Kidney (tissue), 13 donors: ENCODE measurements at regions not wholly inside any gene's neighbourhood (a gene's known extent, or its start where the extent isn't known, plus 50 kb on each side); places are given as distances from the start of the nearest gene placed in this dataset.
A peak's percentile ranks its signal among the peaks of the same experiment; 100 is the strongest.

Experiments
- DNase-seq, 5 donors: peaks; one replicate each; pipeline ENCODE4 v3.0.0-alpha.2; 2013 to 2020
- FAIRE-seq: peaks from 2 replicates; lab custom pipeline; 2012; peaks lifted over from hg19 to GRCh38; lab: Jason Lieb, UNC
- H3K27ac ChIP-seq, 2 donors: one replicate each; pipeline ENCODE4 v1.7.0; 2013; ENCODE audit warnings: low read depth in 2 of 2, low read length in 2 of 2, inconsistent platforms in 1 of 2
- H3K27me3 ChIP-seq: one replicate; pipeline ENCODE4 v1.7.1; 2013; ENCODE audit warnings: low read length, inconsistent platforms; ENCODE audit not compliant: control insufficient read depth, insufficient read depth
- H3K36me3 ChIP-seq, 3 donors: one replicate each; pipeline versions ENCODE4 v1.7.0 to v1.7.1; 2013; ENCODE audit warnings: low read length in 3 of 3, control low read depth in 1 of 3, inconsistent platforms in 1 of 3; ENCODE audit not compliant: insufficient read depth in 3 of 3, control insufficient read depth in 2 of 3
- H3K4me1 ChIP-seq, 3 donors: one replicate each; pipeline versions ENCODE4 v1.7.0 to v1.7.1; 2013; ENCODE audit warnings: low read length in 3 of 3, inconsistent platforms in 1 of 3, low read depth in 1 of 3; ENCODE audit not compliant: control insufficient read depth in 2 of 3, insufficient read depth in 2 of 3
- H3K4me3 ChIP-seq, 3 donors: one replicate each; pipeline versions ENCODE4 v1.7.0 to v1.8.1; 2013; ENCODE audit warnings: low read length in 3 of 3, control low read depth in 1 of 3, inconsistent platforms in 1 of 3
- H3K9ac ChIP-seq, 3 donors: one replicate each; pipeline versions ENCODE4 v1.7.0 to v1.7.1; 2013; ENCODE audit warnings: low read length in 3 of 3, control low read depth in 1 of 3, inconsistent platforms in 1 of 3
- H3K9me3 ChIP-seq, 3 donors: one replicate each; pipeline versions ENCODE4 v1.7.0 to v1.7.1; 2013; ENCODE audit warnings: low read length in 3 of 3, control low read depth in 1 of 3, inconsistent platforms in 1 of 3; ENCODE audit not compliant: control insufficient read depth in 2 of 3, insufficient read depth in 1 of 3
- CTCF ChIP-seq: IDR thresholded peaks from 3 replicates; pipeline ENCODE4 v1.5.1; 2012; ENCODE audit warnings: mild to moderate bottlenecking, moderate library complexity, borderline replicate concordance; ENCODE audit not compliant: insufficient read depth; ENCODE audit errors: extremely low read depth
- intact Hi-C: fragments of 100-400 bp; cut with DNase I; formaldehyde crosslinking; loops from one replicate; pipeline ENCODE4 v1.11.1; 2022
- donor health status: control.
- donor health status: control.
- donor health status: control.
- donor health status: control.
- donor health status: control.
- donor health status: DM: yes; HTN: yes; CAD: no.
- donor health status: Normal renal cell carcinoma (clear cell type).

DNA sequence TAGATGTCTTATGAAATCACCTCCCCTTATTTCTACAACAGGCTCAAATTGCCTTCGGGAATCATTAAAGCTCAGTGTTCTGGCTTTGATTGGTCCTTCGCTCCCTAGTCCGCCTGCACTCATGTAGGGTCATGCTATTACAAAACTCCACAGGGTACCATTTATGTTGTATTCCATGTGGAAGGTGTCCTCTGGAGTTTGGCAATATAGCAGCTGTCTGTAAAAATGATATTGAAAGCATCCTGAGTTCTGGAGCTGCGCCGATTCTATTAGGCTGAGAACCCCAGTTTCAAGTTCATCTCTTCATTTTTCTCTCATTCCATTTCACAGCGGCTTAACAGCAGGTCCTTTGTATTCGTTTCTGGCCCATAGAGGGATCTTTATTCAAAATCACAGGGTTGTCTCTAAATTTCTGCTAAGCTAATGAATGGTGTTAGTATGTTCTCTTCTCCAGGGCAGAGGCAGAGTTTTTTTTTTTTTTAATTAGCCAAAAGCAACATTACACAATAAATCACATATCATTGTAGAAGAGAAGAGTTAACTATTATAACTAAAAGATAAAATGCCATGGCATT, 71.9 kb upstream of the TEKT1 start:
- DNase-seq: no peak
- Histone ChIP-seq H3K27ac (no peak overlapping the region), H3K4me1 (no peaks in the 10 kb centered on the region), H3K27me3 (no peaks in the 10 kb centered on the region), H3K36me3 (no peaks in the 10 kb centered on the region), H3K4me3 (no peak overlapping the region), H3K9me3 (no peaks in the 10 kb centered on the region), H3K9ac (no peak overlapping the region)
- no peak for TF ChIP-seq CTCF
- intact Hi-C loops: no loop called here
- FAIRE-seq: no peak

DNA sequence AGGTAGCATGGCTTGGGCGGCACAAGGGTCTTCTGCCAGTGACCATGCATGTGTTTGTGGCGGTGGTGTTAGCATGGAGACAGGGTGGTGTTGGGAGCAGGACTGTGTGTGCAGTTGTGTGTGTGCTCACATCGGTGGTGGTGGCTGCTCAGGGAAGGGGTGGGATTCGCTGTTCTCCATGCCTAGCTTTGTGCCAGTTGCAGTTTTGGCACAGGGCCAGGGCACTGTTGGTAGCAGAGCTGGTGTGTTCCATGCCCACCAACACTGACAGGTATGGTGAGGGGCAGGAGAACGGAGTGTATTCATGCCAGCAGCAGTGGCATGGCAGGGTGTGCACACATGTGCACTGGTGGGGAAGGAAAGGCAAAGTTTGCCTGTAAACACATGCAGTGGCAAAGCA, 77.3 kb upstream of the TEKT1 start:
- Histone ChIP-seq H3K27ac (no peak overlapping the region), H3K27me3 (no peaks in the 10 kb centered on the region), H3K4me1 (no peaks in the 10 kb centered on the region), H3K9me3 (no peaks in the 10 kb centered on the region), H3K36me3 (no peaks in the 10 kb centered on the region), H3K9ac (no peak overlapping the region), H3K4me3 (no peak overlapping the region)
- no peak for TF ChIP-seq CTCF
- DNase-seq: no peak
- no peak for FAIRE-seq
- intact Hi-C loops: no loop called here

GRCh38 chr17:6910987-6911603, 79.6 kb upstream of the TEKT1 start:
- peak; percentile 27 for TF ChIP-seq CTCF
- H3K27me3 ChIP-seq: peaks cover 4% of the 10 kb centered on the region
- no peaks in the 10 kb centered on the region for H3K36me3 ChIP-seq
- FAIRE-seq (peak; percentile 50), DNase-seq (peak in 2 of 5 donors; percentile 34 to 42)
- intact Hi-C loops: no loop called here
- H3K27ac ChIP-seq: no peak overlapping the region
- peaks cover 0 to 4% (median 0%) of the 10 kb centered on the region in 3 donors for H3K4me1 ChIP-seq
- H3K4me3 ChIP-seq: no peak overlapping the region
- no peaks in the 10 kb centered on the region for H3K9me3 ChIP-seq
- H3K9ac ChIP-seq: no peak overlapping the region
